Upper lobe of left lung (tissue), 6 donors: ENCODE measurements at regions not wholly inside any gene's neighbourhood (a gene's known extent, or its start where the extent isn't known, plus 50 kb on each side); places are given as distances from the start of the nearest gene placed in this dataset.

Experiments
- ATAC-seq, 2 donors: fragments of 200-7000 bp; cut with Tn5 transposase; one replicate each; pipeline ENCODE4 v1.9.1; 2022; ENCODE audit warnings: mild to moderate bottlenecking in 2 of 2, moderate library complexity in 2 of 2; ENCODE audit not compliant: low FRiP score in 2 of 2
- DNase-seq, 2 donors: peaks; one replicate each; pipeline ENCODE4 v3.0.0-alpha.2; 2019 to 2020
- H3K27ac ChIP-seq, 4 donors: fragments of 200-600 bp; sonication (generic); one replicate each; pipeline ENCODE4 v1.5.1; 2016 to 2019
- H3K27me3 ChIP-seq, 4 donors: fragments of 200-600 bp; sonication (generic); one replicate each; pipeline ENCODE4 v1.5.1; 2017 to 2019
- H3K36me3 ChIP-seq, 4 donors: fragments of 200-600 bp; sonication (generic); one replicate each; pipeline ENCODE4 v1.5.1; 2016 to 2019
- H3K4me1 ChIP-seq, 4 donors: fragments of 200-600 bp; sonication (generic); one replicate each; pipeline ENCODE4 v1.5.1; 2018 to 2019
- H3K4me3 ChIP-seq, 4 donors: fragments of 200-600 bp; sonication (generic); one replicate each; pipeline ENCODE4 v1.5.1; 2017 to 2019; ENCODE audit warnings: mild to moderate bottlenecking in 2 of 4, moderate library complexity in 1 of 4
- H3K9me3 ChIP-seq, 4 donors: fragments of 200-600 bp; sonication (generic); one replicate each; pipeline ENCODE4 v1.5.1; 2018 to 2019
- CTCF ChIP-seq, 6 experiments: fragments of 450-650 bp in 4 of 6; fragments of 200-600 bp in 2 of 6; sonication (generic) in 2 of 6; IDR thresholded peaks; one replicate each; pipeline ENCODE4 v1.5.1; 2016 to 2019; ENCODE audit warnings: antibody characterized with exemption in 6 of 6
- EP300 ChIP-seq, 4 donors: sonication (generic); formaldehyde crosslinking; IDR thresholded peaks; one replicate each; pipeline ENCODE4 v1.5.1; 2017; ENCODE audit warnings: antibody characterized with exemption in 4 of 4, control low read depth in 2 of 4
- POLR2A ChIP-seq, 4 donors: fragments of 450-650 bp; IDR thresholded peaks; one replicate each; pipeline ENCODE4 v1.5.1; 2016 to 2017; ENCODE audit warnings: antibody characterized with exemption in 4 of 4, mild to moderate bottlenecking in 2 of 4
- POLR2AphosphoS5 ChIP-seq, 2 donors: sonication (generic); formaldehyde crosslinking; IDR thresholded peaks; one replicate each; pipeline ENCODE4 v1.5.1; 2017; ENCODE audit warnings: antibody characterized with exemption in 2 of 2
- WGBS, 2 donors: methylation state at CpG; one replicate each; pipeline ENCODE4 v1.1.5; 2017 to 2018; 5-methylcytosine and 5-hydroxymethylcytosine counted together
- donor health status: DM: no; HTN: no; CAD: no; lungs with moderate emphysema.
- donor health status: DM: no; HTN: yes; CAD: no; lungs with severe emphysema.

- no peaks in the 10 kb centered on the region for H3K9me3 ChIP-seq
- DNase-seq (no peak), ATAC-seq (no peak)
- H3K4me1 ChIP-seq: no peaks in the 10 kb centered on the region
- WGBS, 2 donors: 83 to 93% methylated on average over 3 of the region's 3 CpGs
- TF ChIP-seq POLR2AphosphoS5 (IDR thresholded peaks at IDR 0.05) (no peak), POLR2A (IDR thresholded peaks at IDR 0.05) (no peak)
- H3K27ac ChIP-seq: no peak overlapping the region
- H3K27me3 ChIP-seq: no peaks in the 10 kb centered on the region
- no peaks in the 10 kb centered on the region for H3K36me3 ChIP-seq
- no peak overlapping the region for H3K4me3 ChIP-seq
Measured at GRCh38 chr7:42997611-42998010, 65.4 kb downstream of the MRPL32 start.

DNA sequence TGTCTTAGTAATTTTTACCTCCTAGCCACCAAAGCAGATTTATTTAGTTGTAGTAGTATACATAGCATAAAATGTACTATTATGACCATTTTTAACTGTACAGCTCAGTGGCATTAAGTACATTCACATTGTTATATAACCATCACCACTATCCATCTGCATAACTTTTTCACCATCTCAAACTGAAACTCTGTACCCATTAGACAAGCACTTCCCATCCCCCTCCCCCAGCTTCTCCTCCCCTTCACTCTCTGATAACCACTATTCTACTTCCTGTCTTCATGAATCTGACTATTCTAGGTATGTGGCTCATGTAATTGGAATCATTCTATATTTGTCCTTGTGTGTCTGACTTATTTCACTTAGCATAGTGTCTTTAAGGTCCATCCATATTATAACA is 71.9 kb downstream of the MRPL32 start:
- TF ChIP-seq CTCF (IDR thresholded peaks at IDR 0.05): no peak
- TF ChIP-seq POLR2A (IDR thresholded peaks at IDR 0.05): no peak
- TF ChIP-seq POLR2AphosphoS5 (IDR thresholded peaks at IDR 0.05): no peak
- no peak for TF ChIP-seq EP300 (IDR thresholded peaks at IDR 0.05)
- no peaks in the 10 kb centered on the region for H3K9me3 ChIP-seq
- H3K27me3 ChIP-seq: no peaks in the 10 kb centered on the region
- no peak overlapping the region for H3K4me3 ChIP-seq
- no peaks in the 10 kb centered on the region for H3K4me1 ChIP-seq
- no peak overlapping the region for H3K27ac ChIP-seq
- DNase-seq (no peak), ATAC-seq (no peak)
- H3K36me3 ChIP-seq: no peaks in the 10 kb centered on the region

GRCh38 chr7:43006008-43006407 is 73.8 kb downstream of the MRPL32 start:
- Histone ChIP-seq H3K4me3 (no peak overlapping the region), H3K27me3 (no peaks in the 10 kb centered on the region), H3K9me3 (no peaks in the 10 kb centered on the region), H3K36me3 (no peaks in the 10 kb centered on the region), H3K4me1 (no peaks in the 10 kb centered on the region), H3K27ac (no peak overlapping the region)
- 76 to 85% methylated on average over 2 of the region's 2 CpGs for WGBS, 2 donors
- no peak for DNase-seq
- TF ChIP-seq CTCF (IDR thresholded peaks at IDR 0.05): no peak
- no peak for TF ChIP-seq POLR2AphosphoS5 (IDR thresholded peaks at IDR 0.05)
- no peak for TF ChIP-seq EP300 (IDR thresholded peaks at IDR 0.05)
- TF ChIP-seq POLR2A (IDR thresholded peaks at IDR 0.05): no peak
- ATAC-seq: no peak

- Histone ChIP-seq H3K36me3 (no peaks in the 10 kb centered on the region), H3K27me3 (no peaks in the 10 kb centered on the region), H3K27ac (no peak overlapping the region), H3K4me3 (no peak overlapping the region), H3K9me3 (no peaks in the 10 kb centered on the region), H3K4me1 (no peaks in the 10 kb centered on the region)
- DNase-seq: no peak
- WGBS, 2 donors: 96% methylated on average over 1 of the region's 1 CpG
- TF ChIP-seq POLR2AphosphoS5 (IDR thresholded peaks at IDR 0.05) (no peak), EP300 (IDR thresholded peaks at IDR 0.05) (no peak), POLR2A (IDR thresholded peaks at IDR 0.05) (no peak), CTCF (IDR thresholded peaks at IDR 0.05) (no peak)
- ATAC-seq: no peak
Measured at GRCh38 chr7:43010061-43010460, 77.9 kb downstream of the MRPL32 start.

DNA sequence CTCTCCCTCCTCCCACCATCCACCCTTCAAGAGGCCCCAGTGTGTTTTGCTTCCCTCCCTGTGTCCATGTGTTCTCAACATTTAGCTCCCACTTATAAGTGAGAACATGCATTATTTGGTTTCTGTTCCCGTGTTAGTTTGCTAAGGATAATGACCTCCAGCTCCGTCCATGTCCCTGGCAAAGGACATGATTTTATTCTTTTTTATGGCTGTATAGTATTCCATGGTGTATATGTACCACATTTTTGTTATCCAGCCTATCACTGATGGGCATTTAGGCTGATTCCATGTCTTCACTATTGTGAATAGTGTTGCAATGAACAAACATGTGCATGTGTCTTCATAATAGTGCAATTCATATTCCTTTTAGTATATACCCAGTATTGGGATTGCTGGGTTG is 79.7 kb downstream of the MRPL32 start:
- WGBS, 2 donors: 79 to 85% methylated on average over 2 of the region's 2 CpGs
- no peak overlapping the region for H3K4me3 ChIP-seq
- H3K9me3 ChIP-seq: no peaks in the 10 kb centered on the region
- no peak for ATAC-seq
- no peak for TF ChIP-seq EP300 (IDR thresholded peaks at IDR 0.05)
- TF ChIP-seq POLR2AphosphoS5 (IDR thresholded peaks at IDR 0.05): no peak
- no peak for TF ChIP-seq POLR2A (IDR thresholded peaks at IDR 0.05)
- H3K27ac ChIP-seq: no peak overlapping the region
- H3K4me1 ChIP-seq: no peaks in the 10 kb centered on the region
- no peak for DNase-seq
- no peaks in the 10 kb centered on the region for H3K27me3 ChIP-seq
- no peaks in the 10 kb centered on the region for H3K36me3 ChIP-seq

- no peak for TF ChIP-seq CTCF (IDR thresholded peaks at IDR 0.05)
- no peak for TF ChIP-seq POLR2AphosphoS5 (IDR thresholded peaks at IDR 0.05)
- no peak for TF ChIP-seq POLR2A (IDR thresholded peaks at IDR 0.05)
- no peak for TF ChIP-seq EP300 (IDR thresholded peaks at IDR 0.05)
- Histone ChIP-seq H3K36me3 (no peaks in the 10 kb centered on the region), H3K4me3 (no peak overlapping the region), H3K4me1 (no peaks in the 10 kb centered on the region), H3K27me3 (no peaks in the 10 kb centered on the region), H3K27ac (no peak overlapping the region), H3K9me3 (no peaks in the 10 kb centered on the region)
- no peak for ATAC-seq
- DNase-seq: no peak
- WGBS, 2 donors: 79 to 83% methylated on average over 4 of the region's 4 CpGs
Measured at GRCh38 chr7:43014406-43014805, 82.2 kb downstream of the MRPL32 start.
